NB4 (cell line): ENCODE measurements at regions not wholly inside any gene's neighbourhood (a gene's known extent, or its start where the extent isn't known, plus 50 kb on each side); places are given as distances from the start of the nearest gene placed in this dataset.
"Not testable (repeated sequence)": the region's sequence is repeated elsewhere in the genome, so short reads cannot be mapped to it uniquely, and the experiment has no call there.

Experiments used
- DNase-seq: peaks from one replicate; pipeline ENCODE4 v3.0.0; 2010; ENCODE audit warnings: low read depth
- H3K4me3 ChIP-seq: one replicate; pipeline ENCODE4 v1.5.1; 2011; ENCODE audit warnings: mild to moderate bottlenecking, low read depth, low read length, moderate library complexity
- CTCF ChIP-seq: IDR thresholded peaks from one replicate; pipeline ENCODE4 v1.5.1; 2012; ENCODE audit warnings: low read depth, low read length
- MAX ChIP-seq: IDR thresholded peaks from 2 replicates; pipeline ENCODE4 v1.6.1; 2011; ENCODE audit warnings: low read depth, low read length
- MYC ChIP-seq: IDR thresholded peaks from 2 replicates; pipeline ENCODE4 v1.6.1; 2011; ENCODE audit warnings: low read depth, low read length
- POLR2A ChIP-seq: IDR thresholded peaks from 2 replicates; pipeline ENCODE4 v1.6.1; 2011; ENCODE audit warnings: mild to moderate bottlenecking; ENCODE audit not compliant: insufficient read length; ENCODE audit errors: extremely low read depth

- DNase-seq: no peak
- TF ChIP-seq CTCF (no peak), POLR2A (no peak), MYC (no peak), MAX (no peak)
These were observed 2715.0 kb upstream of the PCDH20 start for GRCh38 chr13:64130600-64130999.

GRCh38 chr13:64130171-64130570, 2714.5 kb upstream of the PCDH20 start:
- no peak overlapping the region for H3K4me3 ChIP-seq
- TF ChIP-seq MYC (no peak), CTCF (no peak), POLR2A (no peak), MAX (no peak)
- no peak for DNase-seq

More at GRCh38 chr13:64130600-64130999, 2715.0 kb upstream of the PCDH20 start:
- H3K4me3 ChIP-seq: no peak overlapping the region

- H3K4me3 ChIP-seq: no peak overlapping the region
- no peak for DNase-seq
- TF ChIP-seq MAX: no peak
- no peak for TF ChIP-seq MYC
These were observed 2712.2 kb upstream of the PCDH20 start for GRCh38 chr13:64127856-64128255.

- DNase-seq: no peak
- no peak overlapping the region for H3K4me3 ChIP-seq
- TF ChIP-seq MYC (no peak), POLR2A (no peak), MAX (no peak), CTCF (no peak)
These were observed 2711.5 kb upstream of the PCDH20 start for GRCh38 chr13:64127192-64127591.

GRCh38 chr13:64121023-64121709, 2705.5 kb upstream of the PCDH20 start:
- not testable (repeated sequence) for H3K4me3 ChIP-seq, DNase-seq

GRCh38 chr13:64099994-64100393, 2684.3 kb upstream of the PCDH20 start:
- no peak for DNase-seq
- no peak overlapping the region for H3K4me3 ChIP-seq
- TF ChIP-seq CTCF (no peak), MYC (no peak), POLR2A (no peak), MAX (no peak)

GRCh38 chr13:64090311-64090710, 2674.7 kb upstream of the PCDH20 start:
- no peak overlapping the region for H3K4me3 ChIP-seq
- DNase-seq: no peak
- TF ChIP-seq MAX (no peak), MYC (no peak), POLR2A (no peak), CTCF (no peak)
